Lung (tissue), 11 donors: ENCODE measurements at regions not wholly inside any gene's neighbourhood (a gene's known extent, or its start where the extent isn't known, plus 50 kb on each side); places are given as distances from the start of the nearest gene placed in this dataset.
A peak's percentile ranks its signal among the peaks of the same experiment; 100 is the strongest.

ENCODE experiments used
- ATAC-seq: fragments of 200-7000 bp; cut with Tn5 transposase; one replicate; pipeline ENCODE4 v1.9.1; 2020; ENCODE audit warnings: moderate number of reproducible peaks; ENCODE audit not compliant: insufficient read depth, low FRiP score
- DNase-seq, 3 donors: peaks; one replicate each; pipeline ENCODE4 v3.0.0-alpha.2; 2013 to 2017
- H3K27ac ChIP-seq, 2 donors: one replicate each; pipeline ENCODE4 v1.5.1; 2013; ENCODE audit warnings: mild to moderate bottlenecking in 2 of 2, moderate library complexity in 2 of 2, control low read depth in 1 of 2, inconsistent platforms in 1 of 2, low read depth in 1 of 2, low read length in 1 of 2
- H3K27me3 ChIP-seq, 3 donors: one replicate each; pipeline ENCODE4 v1.5.1; 2013; ENCODE audit warnings: low read length in 2 of 3; ENCODE audit not compliant: control insufficient read depth in 3 of 3, insufficient read depth in 3 of 3
- H3K36me3 ChIP-seq, 4 donors: one replicate each; pipeline ENCODE4 v1.5.1; 2013; ENCODE audit warnings: low read length in 4 of 4, mild to moderate bottlenecking in 1 of 4, moderate library complexity in 1 of 4; ENCODE audit not compliant: control insufficient read depth in 4 of 4, insufficient read depth in 4 of 4
- H3K4me1 ChIP-seq, 5 donors: one replicate each; pipeline ENCODE4 v1.5.1; 2013; ENCODE audit warnings: low read length in 5 of 5, mild to moderate bottlenecking in 2 of 5, moderate library complexity in 1 of 5; ENCODE audit not compliant: control insufficient read depth in 5 of 5, insufficient read depth in 5 of 5
- H3K4me3 ChIP-seq: one replicate; pipeline ENCODE4 v1.5.1; 2013; ENCODE audit warnings: mild to moderate bottlenecking, control low read depth, moderate library complexity
- H3K9ac ChIP-seq, 2 donors: one replicate each; pipeline ENCODE4 v1.5.1; 2013; ENCODE audit warnings: low read length in 2 of 2, control low read depth in 1 of 2; ENCODE audit not compliant: insufficient read depth in 1 of 2
- H3K9me3 ChIP-seq, 4 donors: one replicate each; pipeline ENCODE4 v1.5.1; 2013; ENCODE audit warnings: low read length in 3 of 4, mild to moderate bottlenecking in 1 of 4, moderate library complexity in 1 of 4; ENCODE audit not compliant: control insufficient read depth in 4 of 4, insufficient read depth in 3 of 4
- CTCF ChIP-seq: IDR thresholded peaks from 2 replicates; pipeline ENCODE4 v1.5.1; 2012; ENCODE audit warnings: mild to moderate bottlenecking; ENCODE audit errors: control extremely low read depth, extremely low read depth
- WGBS, 2 donors: extraction: QIAGEN DNeasy Blood & Tissue Kit; methylation state at CpG; one replicate each; pipeline ENCODE4 v1.1.7; 2013; 5-methylcytosine and 5-hydroxymethylcytosine counted together
- donor health status: control.
- donor health status: control.
- donor health status: Bipolar disorder and iron deficiency.
- donor health status: healthy.
- donor health status: DM: yes; HTN: yes; CAD: no.

DNA sequence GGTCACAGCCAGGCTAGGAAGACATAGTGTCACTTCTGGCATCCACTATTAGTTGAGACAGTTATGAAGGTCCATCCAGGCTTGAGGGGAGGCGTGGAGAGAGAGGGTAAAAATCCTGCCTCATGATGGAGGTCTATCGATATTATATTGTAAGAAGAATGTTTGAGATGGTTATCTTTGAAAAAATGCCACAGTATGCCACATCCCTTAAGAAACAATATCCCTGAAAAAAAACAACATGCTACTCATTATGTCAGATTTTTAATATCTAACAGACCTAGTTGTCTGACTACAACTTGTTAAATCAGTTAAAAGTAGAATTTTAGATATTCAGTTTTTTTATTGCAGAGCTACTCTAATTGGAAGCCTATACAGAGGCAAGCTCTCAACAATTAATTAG, 121.7 kb upstream of the SLC5A12 start:
- DNase-seq, result no peak
- ATAC-seq, result no peak
- Histone ChIP-seq H3K4me1 (peaks cover 0 to 6% (median 0%) of the 10 kb centered on the region in 5 donors), H3K36me3 (no peaks in the 10 kb centered on the region), H3K9me3 (no peaks in the 10 kb centered on the region), H3K27me3 (no peaks in the 10 kb centered on the region), H3K27ac (no peak overlapping the region), H3K9ac (no peak overlapping the region), H3K4me3 (no peak overlapping the region)
- no peak for TF ChIP-seq CTCF
- 82 to 88% methylated on average over 2 of the region's 2 CpGs for WGBS, 2 donors

GRCh38 chr11:26844963-26845362, 123.1 kb upstream of the SLC5A12 start:
- WGBS, 2 donors, result 88 to 96% methylated on average over 2 of the region's 2 CpGs
- H3K4me1 ChIP-seq, result peaks cover 0 to 10% (median 0%) of the 10 kb centered on the region in 5 donors
- no peak overlapping the region for H3K9ac ChIP-seq
- TF ChIP-seq CTCF, result no peak
- no peak overlapping the region for H3K4me3 ChIP-seq
- no peaks in the 10 kb centered on the region for H3K9me3 ChIP-seq
- no peak for ATAC-seq
- no peaks in the 10 kb centered on the region for H3K27me3 ChIP-seq
- H3K36me3 ChIP-seq, result no peaks in the 10 kb centered on the region
- no peak for DNase-seq
- H3K27ac ChIP-seq, result no peak overlapping the region

DNA sequence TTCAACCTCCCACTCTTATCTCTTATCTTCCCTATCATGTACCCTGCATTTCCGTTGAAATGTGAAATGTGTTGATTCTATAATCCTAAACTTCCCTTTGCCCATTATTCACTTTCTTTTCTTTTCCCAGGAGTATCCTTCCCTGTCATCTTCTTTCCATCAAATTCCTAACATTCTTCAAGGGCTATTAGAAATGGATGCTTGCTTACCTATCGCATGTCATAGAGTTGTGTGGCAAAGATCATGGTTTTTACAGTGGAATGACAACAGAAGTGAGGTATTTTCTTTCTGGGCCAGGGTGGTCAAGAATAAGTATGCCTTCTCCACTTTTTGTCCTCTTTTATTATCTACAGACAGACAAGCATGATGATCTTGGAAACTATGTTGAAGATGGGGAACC, 124.4 kb upstream of the SLC5A12 start:
- ATAC-seq, result no peak
- Histone ChIP-seq H3K36me3 (no peaks in the 10 kb centered on the region), H3K4me3 (no peak overlapping the region), H3K27ac (no peak overlapping the region), H3K9me3 (no peaks in the 10 kb centered on the region), H3K4me1 (peaks cover 0 to 10% (median 0%) of the 10 kb centered on the region in 5 donors), H3K9ac (no peak overlapping the region), H3K27me3 (no peaks in the 10 kb centered on the region)
- 44 to 60% methylated on average over 2 of the region's 2 CpGs for WGBS, 2 donors
- DNase-seq, result no peak
- TF ChIP-seq CTCF, result no peak

DNA sequence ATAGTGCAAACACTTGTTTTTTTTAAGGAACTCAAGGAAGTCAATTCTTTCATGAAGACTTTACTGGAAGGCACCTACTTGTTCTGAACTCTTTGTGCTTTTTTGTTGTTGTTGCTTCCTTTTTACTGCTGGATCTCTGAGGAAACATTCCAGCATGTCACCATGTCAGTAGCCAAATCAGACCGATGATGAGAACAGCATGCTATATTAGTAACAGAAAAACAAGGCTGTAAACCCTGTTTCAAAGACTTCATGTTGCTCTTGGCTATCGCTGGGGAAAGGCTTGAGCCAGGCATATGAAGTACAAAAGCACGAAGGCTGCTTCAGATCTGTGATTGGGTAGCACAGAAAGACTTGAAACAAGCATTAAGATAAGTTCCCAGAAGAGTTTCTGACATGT, 125.6 kb upstream of the SLC5A12 start:
- Histone ChIP-seq H3K9me3 (no peaks in the 10 kb centered on the region), H3K4me3 (no peak overlapping the region), H3K4me1 (peaks cover 0 to 9% (median 0%) of the 10 kb centered on the region in 5 donors), H3K27me3 (no peaks in the 10 kb centered on the region), H3K27ac (peak overlapping the region in 1 of 2 donors; percentile 45), H3K36me3 (no peaks in the 10 kb centered on the region), H3K9ac (no peak overlapping the region)
- DNase-seq, result no peak
- no peak for TF ChIP-seq CTCF
- WGBS, 2 donors, result 61 to 75% methylated on average over 3 of the region's 3 CpGs
- no peak for ATAC-seq
